Upper lobe of right lung (tissue), 1 donor: ENCODE measurements at regions not wholly inside any gene's neighbourhood (a gene's known extent, or its start where the extent isn't known, plus 50 kb on each side); places are given as distances from the start of the nearest gene placed in this dataset.

Experiments
- ATAC-seq: fragments of 200-7000 bp; cut with Tn5 transposase; one replicate; pipeline ENCODE4 v1.9.1; 2020; ENCODE audit warnings: mild to moderate bottlenecking, moderate library complexity
- DNase-seq: peaks from one replicate; pipeline ENCODE4 v3.0.0-alpha.2; 2020
- H3K27ac ChIP-seq: fragments of 200-600 bp; one replicate; pipeline ENCODE4 v1.8.0; 2022
- H3K27me3 ChIP-seq: fragments of 200-600 bp; one replicate; pipeline ENCODE4 v1.8.0; 2022; ENCODE audit warnings: mild to moderate bottlenecking
- H3K36me3 ChIP-seq: fragments of 200-600 bp; one replicate; pipeline ENCODE4 v1.8.0; 2022
- H3K4me1 ChIP-seq: fragments of 200-600 bp; one replicate; pipeline ENCODE4 v1.8.0; 2022
- H3K4me3 ChIP-seq: fragments of 200-600 bp; one replicate; pipeline ENCODE4 v1.8.0; 2022; ENCODE audit warnings: mild to moderate bottlenecking
- H3K9me3 ChIP-seq: fragments of 200-600 bp; one replicate; pipeline ENCODE4 v1.8.0; 2022
- CTCF ChIP-seq: fragments of 200-600 bp; IDR thresholded peaks from one replicate; pipeline ENCODE4 v1.8.0; 2022; ENCODE audit warnings: antibody characterized with exemption
- intact Hi-C: fragments of 100-400 bp; cut with DNase I; formaldehyde crosslinking; loops from one replicate; pipeline ENCODE4 v1.11.0; 2022
- donor health status: DM: no; HTN: yes; CAD: no; lungs with severe emphysema.

GRCh38 chr12:84315926-84316325 lies 596.7 kb downstream of the SLC6A15 start:
- intact Hi-C loops, result no loop called here
- no peaks in the 10 kb centered on the region for H3K36me3 ChIP-seq
- DNase-seq, result no peak
- H3K9me3 ChIP-seq, result no peaks in the 10 kb centered on the region
- no peaks in the 10 kb centered on the region for H3K27me3 ChIP-seq
- TF ChIP-seq CTCF, result no peak
- ATAC-seq, result no peak
- H3K4me3 ChIP-seq, result no peak overlapping the region
- no peak overlapping the region for H3K27ac ChIP-seq
- no peaks in the 10 kb centered on the region for H3K4me1 ChIP-seq

- H3K4me3 ChIP-seq, result no peak overlapping the region
- H3K27me3 ChIP-seq, result no peaks in the 10 kb centered on the region
- no peak overlapping the region for H3K27ac ChIP-seq
- no peak for DNase-seq
- intact Hi-C loops, result no loop called here
- H3K36me3 ChIP-seq, result no peaks in the 10 kb centered on the region
- no peak for ATAC-seq
- H3K9me3 ChIP-seq, result no peaks in the 10 kb centered on the region
- TF ChIP-seq CTCF, result no peak
- H3K4me1 ChIP-seq, result no peaks in the 10 kb centered on the region
Observed at GRCh38 chr12:84313323-84313675, 599.3 kb downstream of the SLC6A15 start.

DNA sequence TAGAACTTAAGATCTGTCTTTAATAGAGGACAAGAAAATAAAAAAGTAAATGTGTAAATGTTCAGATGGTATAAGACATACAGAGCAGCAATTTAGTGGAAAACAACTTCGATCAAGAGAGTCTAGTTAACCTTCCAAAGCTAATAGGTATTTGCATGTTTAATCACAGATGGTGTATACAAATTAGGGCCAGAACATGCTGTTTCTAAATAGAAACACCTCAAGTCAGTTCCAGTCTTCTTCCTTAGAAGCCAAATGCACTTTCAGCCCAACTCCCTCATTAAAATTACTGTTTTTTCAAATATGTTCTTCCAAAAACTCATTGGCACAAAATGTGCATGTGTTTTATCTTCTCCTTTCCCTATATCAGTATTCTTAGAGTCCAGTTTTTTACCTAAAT lies 604.4 kb downstream of the SLC6A15 start:
- H3K4me1 ChIP-seq, result no peaks in the 10 kb centered on the region

GRCh38 chr12:84305144-84305543 lies 607.5 kb downstream of the SLC6A15 start:
- no peaks in the 10 kb centered on the region for H3K27me3 ChIP-seq
- DNase-seq (no peak), ATAC-seq (no peak)
- H3K36me3 ChIP-seq, result no peaks in the 10 kb centered on the region
- no peaks in the 10 kb centered on the region for H3K4me1 ChIP-seq
- intact Hi-C loops, result no loop called here
- H3K4me3 ChIP-seq, result no peak overlapping the region
- H3K9me3 ChIP-seq, result no peaks in the 10 kb centered on the region
- H3K27ac ChIP-seq, result no peak overlapping the region
- no peak for TF ChIP-seq CTCF

More for the DNA sequence above, 604.4 kb downstream of the SLC6A15 start:
- Histone ChIP-seq H3K27ac (no peak overlapping the region), H3K27me3 (no peaks in the 10 kb centered on the region), H3K4me3 (no peak overlapping the region), H3K9me3 (no peaks in the 10 kb centered on the region), H3K36me3 (no peaks in the 10 kb centered on the region)
- no peak for ATAC-seq
- TF ChIP-seq CTCF, result no peak
- intact Hi-C loops, result no loop called here
- DNase-seq, result no peak

DNA sequence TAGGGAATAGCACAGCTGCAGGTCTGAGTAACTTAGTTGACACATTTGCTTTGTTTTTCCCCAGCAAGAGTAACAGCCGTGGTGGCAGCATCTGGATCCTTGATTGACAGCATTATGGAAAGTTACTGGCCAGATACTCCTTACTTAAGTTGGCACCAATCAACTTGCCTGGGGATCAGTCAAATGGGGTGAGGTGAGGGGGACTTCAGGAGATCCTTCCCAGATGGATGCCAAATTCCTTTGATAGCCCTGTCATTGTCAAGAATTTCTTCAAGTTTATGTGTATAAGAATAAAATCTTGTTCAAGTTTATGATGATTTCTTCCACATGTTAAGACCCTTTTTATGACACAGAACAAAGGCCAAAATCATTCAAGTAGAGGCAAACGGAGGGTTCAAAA lies 618.4 kb downstream of the SLC6A15 start:
- Histone ChIP-seq H3K4me3 (no peak overlapping the region), H3K9me3 (no peaks in the 10 kb centered on the region), H3K27ac (no peak overlapping the region), H3K4me1 (no peaks in the 10 kb centered on the region), H3K36me3 (no peaks in the 10 kb centered on the region), H3K27me3 (no peaks in the 10 kb centered on the region)
- DNase-seq (no peak), ATAC-seq (no peak)
- intact Hi-C loops, result no loop called here
- TF ChIP-seq CTCF, result no peak

DNA sequence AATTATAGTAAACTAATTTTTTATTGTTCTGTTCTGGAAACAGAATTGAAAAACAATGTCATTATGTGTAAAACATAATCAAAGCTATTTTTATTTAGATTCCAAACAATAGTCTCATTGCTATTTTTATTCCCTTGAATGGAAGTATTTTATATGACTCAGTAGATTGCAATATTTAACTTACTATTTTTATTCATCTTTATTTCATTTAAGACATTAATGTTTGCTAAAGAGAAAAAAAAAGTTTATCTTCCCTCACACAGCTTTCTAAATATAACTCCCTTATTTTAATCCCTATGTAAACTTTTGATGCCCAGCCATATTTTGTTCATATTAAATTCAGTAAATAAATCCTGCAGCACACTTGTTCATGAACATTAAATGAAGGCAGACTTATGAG lies 622.4 kb downstream of the SLC6A15 start:
- DNase-seq (no peak), ATAC-seq (no peak)
- Histone ChIP-seq H3K9me3 (no peaks in the 10 kb centered on the region), H3K27me3 (no peaks in the 10 kb centered on the region), H3K4me1 (no peaks in the 10 kb centered on the region), H3K4me3 (no peak overlapping the region), H3K27ac (no peak overlapping the region), H3K36me3 (no peaks in the 10 kb centered on the region)
- no peak for TF ChIP-seq CTCF
- intact Hi-C loops, result no loop called here
